NCI-H748 (cell line): ENCODE measurements at regions not wholly inside any gene's neighbourhood (a gene's known extent, or its start where the extent isn't known, plus 50 kb on each side); places are given as distances from the start of the nearest gene placed in this dataset.

Source experiments
- DNase-seq: peaks from one replicate; lab custom pipeline; 2025; ENCODE audit not compliant: unreplicated experiment; lab: John Stamatoyannopoulos, UW

- no peak for DNase-seq
These were observed 313.4 kb upstream of the DACH1 start for GRCh38 chr13:72180253-72180952.

GRCh38 chr13:72174549-72174948 lies 307.5 kb upstream of the DACH1 start:
- DNase-seq, result no peak

GRCh38 chr13:72170571-72170970 lies 303.6 kb upstream of the DACH1 start:
- no peak for DNase-seq

- no peak for DNase-seq
These were observed 301.3 kb upstream of the DACH1 start for GRCh38 chr13:72168126-72168855.

- DNase-seq, result no peak
These were observed 299.2 kb upstream of the DACH1 start for GRCh38 chr13:72166102-72166650.

- DNase-seq, result no peak
These were observed 298.3 kb upstream of the DACH1 start for GRCh38 chr13:72165276-72165675.

DNA sequence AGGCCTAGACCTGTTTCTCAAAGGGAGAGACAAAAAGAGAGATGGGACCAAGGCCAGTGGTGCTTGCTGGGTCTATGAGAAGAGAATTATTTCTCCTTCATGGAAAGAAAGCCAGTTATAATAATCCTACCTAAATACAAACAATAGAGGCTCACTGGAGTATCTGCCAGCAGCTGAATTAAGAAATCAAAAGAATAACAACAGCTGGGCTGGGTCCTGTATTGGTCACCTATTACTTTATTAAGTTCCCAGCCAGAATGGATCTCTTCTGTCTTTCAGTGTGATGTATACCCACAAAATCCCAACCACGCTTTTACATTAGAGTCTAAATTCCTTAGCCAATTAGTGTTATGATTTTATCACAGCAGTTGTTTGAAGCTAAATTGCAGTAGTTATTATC lies 297.8 kb upstream of the DACH1 start:
- DNase-seq, result no peak

DNA sequence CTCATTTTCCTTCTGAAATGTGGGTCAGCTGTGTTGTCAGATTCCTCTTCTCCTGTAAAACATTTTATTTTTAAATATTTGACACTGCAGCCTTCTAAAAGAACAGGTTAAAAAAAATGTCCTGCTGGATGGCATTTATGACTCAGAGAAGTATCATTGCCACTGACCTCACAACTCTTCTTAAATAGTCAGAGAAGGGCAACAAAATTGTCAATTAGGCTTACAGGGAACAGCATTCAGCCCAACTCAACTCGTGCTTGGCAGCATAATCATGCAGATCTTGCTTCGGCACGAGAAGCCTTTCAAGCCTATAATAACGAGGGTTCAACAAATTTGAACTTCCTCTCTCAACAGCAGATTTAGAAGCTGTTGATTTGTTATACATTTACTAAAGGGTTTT lies 296.7 kb upstream of the DACH1 start:
- no peak for DNase-seq

- DNase-seq, result no peak
These were observed 294.0 kb upstream of the DACH1 start for GRCh38 chr13:72160977-72161376.

GRCh38 chr13:72156760-72157159 lies 289.8 kb upstream of the DACH1 start:
- no peak for DNase-seq

GRCh38 chr13:72153272-72153671 lies 286.3 kb upstream of the DACH1 start:
- DNase-seq, result no peak

GRCh38 chr13:72151241-72151640 lies 284.2 kb upstream of the DACH1 start:
- no peak for DNase-seq

DNA sequence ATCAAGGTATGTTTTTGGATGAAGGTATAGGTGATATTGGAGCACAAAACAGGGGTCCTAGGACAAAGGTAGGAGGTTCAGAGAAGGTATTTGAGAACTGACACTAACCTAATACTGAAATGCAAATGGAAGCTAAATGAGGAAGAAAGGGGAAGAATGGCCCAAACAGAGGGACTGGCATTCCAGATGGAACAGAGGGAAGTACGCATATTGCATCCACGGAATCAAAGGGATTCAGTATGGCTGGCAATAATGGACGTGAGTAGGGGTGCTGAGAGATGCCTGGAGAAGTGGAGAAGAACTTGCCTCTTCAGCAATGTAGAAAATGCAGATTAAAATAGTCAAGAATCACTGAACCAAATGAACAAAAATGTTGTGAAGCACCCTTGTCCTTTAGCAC lies 283.5 kb upstream of the DACH1 start:
- no peak for DNase-seq

DNA sequence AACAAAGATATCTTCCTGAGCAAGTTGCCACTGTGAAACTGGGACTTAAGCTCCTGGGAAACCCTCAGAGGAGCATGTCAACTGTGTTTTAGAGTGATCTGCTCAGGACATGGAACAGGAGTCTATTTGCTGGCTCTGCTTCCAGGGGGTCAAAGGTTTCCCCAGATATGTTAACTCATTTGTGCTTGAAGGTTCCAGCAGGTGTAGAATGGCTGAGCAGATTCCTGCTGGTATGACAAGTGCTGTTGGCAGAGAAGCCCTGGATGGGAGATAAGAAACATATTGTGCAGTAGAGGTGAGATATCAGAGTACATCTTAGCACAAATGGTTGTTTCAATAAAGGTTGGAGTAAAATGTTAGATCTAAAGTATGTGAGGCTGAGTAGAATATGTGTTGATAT lies 282.7 kb upstream of the DACH1 start:
- no peak for DNase-seq

DNA sequence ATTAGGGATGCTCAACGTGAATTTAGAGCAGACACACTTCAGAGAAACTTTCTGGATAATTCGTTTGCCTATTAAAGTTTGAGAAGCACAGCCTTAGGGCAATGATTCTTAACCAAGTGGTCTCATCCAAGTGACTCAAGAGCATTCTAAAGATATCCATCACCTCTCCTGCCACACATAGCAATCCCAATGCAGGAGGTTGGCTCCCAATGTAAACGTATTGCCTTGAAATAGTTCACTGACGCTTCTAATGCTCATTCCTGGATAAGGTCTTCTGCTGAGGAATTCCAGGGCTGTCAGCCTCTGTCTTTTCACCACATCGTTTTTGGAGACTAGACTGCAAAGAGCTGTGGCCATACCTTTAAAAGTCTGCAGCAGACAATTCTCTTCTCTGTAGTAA lies 279.8 kb upstream of the DACH1 start:
- DNase-seq, result no peak

- DNase-seq, result no peak
These were observed 278.4 kb upstream of the DACH1 start for GRCh38 chr13:72145383-72145782.

DNA sequence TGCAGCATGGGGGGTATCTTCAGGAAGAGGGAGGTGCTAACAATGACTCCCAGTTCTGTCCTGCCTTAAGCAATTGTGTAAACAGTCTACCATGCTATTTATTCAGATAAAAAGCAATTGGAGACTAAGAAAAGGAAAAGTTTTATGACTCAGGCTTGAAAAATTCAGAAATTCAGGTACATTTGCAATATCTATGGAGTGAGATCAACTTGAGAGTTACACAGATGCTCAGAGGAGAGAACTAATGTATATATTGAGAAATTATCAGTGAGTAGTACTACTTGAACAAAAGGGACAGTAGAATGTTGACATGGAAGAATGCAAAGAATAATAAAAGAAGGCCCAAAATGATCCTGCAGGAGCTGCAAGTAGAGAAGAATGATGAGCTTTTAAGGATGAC lies 277.6 kb upstream of the DACH1 start:
- DNase-seq, result no peak

GRCh38 chr13:72141855-72142519 lies 275.0 kb upstream of the DACH1 start:
- DNase-seq, result no peak

DNA sequence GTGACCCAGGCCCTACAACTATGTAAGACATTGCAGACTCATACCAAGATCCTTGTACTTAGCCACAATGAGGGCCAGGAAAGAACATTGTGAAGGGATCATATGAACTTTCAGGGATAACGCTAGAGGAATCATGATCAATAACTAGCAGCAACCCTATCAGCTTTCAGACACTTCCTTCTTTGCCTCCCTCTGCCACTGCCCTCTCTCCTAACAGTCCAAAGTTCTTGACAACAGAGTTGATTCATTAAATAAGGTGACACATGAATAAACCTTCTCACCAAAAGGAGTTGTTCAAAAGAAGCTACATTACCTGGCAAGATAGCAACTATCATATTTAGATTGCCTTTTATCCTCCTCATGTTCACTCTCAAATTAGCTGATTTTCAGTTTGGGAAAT lies 272.2 kb upstream of the DACH1 start:
- no peak for DNase-seq

GRCh38 chr13:72132075-72132474 lies 265.1 kb upstream of the DACH1 start:
- DNase-seq, result no peak

GRCh38 chr13:72129117-72129516 lies 262.1 kb upstream of the DACH1 start:
- DNase-seq, result no peak

- no peak for DNase-seq
These were observed 260.0 kb upstream of the DACH1 start for GRCh38 chr13:72127031-72127430.
